ENCODE measurements at regions not wholly inside any gene's neighbourhood (a gene's known extent, or its start where the extent isn't known, plus 50 kb on each side); places are given as distances from the start of the nearest gene placed in this dataset.

- Mint-ChIP-seq H3K4me1 (no peaks in the 10 kb centered on the region), H3K27me3 (no peaks in the 10 kb centered on the region), H3K4me3 (no peak overlapping the region), H3K36me3 (no peaks in the 10 kb centered on the region), H3K27ac (no peak overlapping the region), H3K9me3 (peaks cover 0 to 4% (median 0%) of the 10 kb centered on the region in 3 donors)
- Histone ChIP-seq H3K4me3 (ENCODE audit: control insufficient read depth in 1 of 2, extremely low read depth in 1 of 2, low read length in 1 of 2) (no peak overlapping the region), H3K27me3 (replicated peaks in 1 of 2; ENCODE audit: control insufficient read depth in 2 of 2, extremely low read depth in 1 of 2, insufficient read depth in 2 of 2, low read length in 1 of 2) (peaks cover 0 to 6% of the 10 kb centered on the region in 2 experiments), H3K9me3 (no peaks in the 10 kb centered on the region), H3K36me3 (ENCODE audit: control insufficient read depth in 2 of 2, extremely low read depth in 1 of 2, insufficient read depth in 1 of 2, low read length in 1 of 2) (no peaks in the 10 kb centered on the region), H3K4me1 (ENCODE audit: control insufficient read depth in 1 of 2, extremely low read depth in 1 of 2, insufficient read depth in 2 of 2, low read length in 2 of 2) (no peaks in the 10 kb centered on the region), H3K27ac (ENCODE audit: low read length) (no peak overlapping the region)
- WGBS (ENCODE audit: insufficient coverage), result 77% methylated on average over 4 of the region's 5 CpGs
- no peak for ATAC-seq (replicated peaks in 1 of 4)
- ChIA-PET POLR2A (no interaction called here), CTCF (no interaction called here)
- no peak for DNase-seq
These were observed 271.3 kb upstream of the DMAC1 start for GRCh38 chr9:8070779-8071444.

- no peaks in the 10 kb centered on the region for H3K27me3 Mint-ChIP-seq
- DNase-seq (no peak), ATAC-seq (replicated peaks in 1 of 4) (no peak)
- Histone ChIP-seq H3K36me3 (ENCODE audit: control insufficient read depth in 2 of 2, extremely low read depth in 1 of 2, insufficient read depth in 1 of 2, low read length in 1 of 2) (no peaks in the 10 kb centered on the region), H3K4me3 (ENCODE audit: control insufficient read depth in 1 of 2, extremely low read depth in 1 of 2, low read length in 1 of 2) (no peak overlapping the region), H3K4me1 (ENCODE audit: control insufficient read depth in 1 of 2, extremely low read depth in 1 of 2, insufficient read depth in 2 of 2, low read length in 2 of 2) (no peaks in the 10 kb centered on the region), H3K9me3 (no peaks in the 10 kb centered on the region), H3K27me3 (replicated peaks in 1 of 2; ENCODE audit: control insufficient read depth in 2 of 2, extremely low read depth in 1 of 2, insufficient read depth in 2 of 2, low read length in 1 of 2) (peaks cover 0 to 7% of the 10 kb centered on the region in 2 experiments), H3K27ac (ENCODE audit: low read length) (no peak overlapping the region)
- 85% methylated on average over 5 of the region's 5 CpGs for WGBS (ENCODE audit: insufficient coverage)
- no peaks in the 10 kb centered on the region for H3K36me3 Mint-ChIP-seq
- peaks cover 2 to 14% (median 6%) of the 10 kb centered on the region in 3 donors for H3K9me3 Mint-ChIP-seq
- H3K4me1 Mint-ChIP-seq, result peaks cover 11 to 15% (median 12%) of the 10 kb centered on the region in 3 donors
- ChIA-PET POLR2A (interaction anchor here in 1 of 2 donors (0.5 kb wide), 1 partner anchor 12 kb away, joined by 6 read pairs; no protein-coding TSS in a partner anchor), CTCF (no interaction called here)
- no peak overlapping the region for H3K27ac Mint-ChIP-seq
- no peak overlapping the region for H3K4me3 Mint-ChIP-seq
These were observed 262.9 kb upstream of the DMAC1 start for GRCh38 chr9:8062459-8062858.

DNA sequence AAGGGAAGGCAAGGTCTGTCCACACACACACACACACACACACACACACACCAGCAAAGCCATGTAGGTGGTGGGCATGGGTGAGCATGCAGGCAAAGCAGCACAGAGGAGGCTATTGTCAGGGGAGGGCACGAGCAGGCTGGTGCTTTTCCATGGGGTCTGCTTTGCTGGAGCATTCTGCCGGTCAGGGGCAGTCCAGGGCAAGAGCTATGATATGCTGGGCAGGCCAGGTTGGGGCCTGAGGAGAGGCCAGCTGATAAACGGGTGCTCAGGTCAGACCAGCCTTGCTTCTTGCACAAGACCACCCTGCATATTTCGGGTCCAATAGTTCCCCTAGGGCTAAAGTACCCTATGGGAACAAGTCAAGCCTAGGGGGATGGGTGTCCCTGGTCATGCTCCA is 253.9 kb upstream of the DMAC1 start:
- no peak overlapping the region for H3K4me3 ChIP-seq (ENCODE audit: control insufficient read depth in 1 of 2, extremely low read depth in 1 of 2, low read length in 1 of 2)
- H3K4me1 ChIP-seq (ENCODE audit: control insufficient read depth in 1 of 2, extremely low read depth in 1 of 2, insufficient read depth in 2 of 2, low read length in 2 of 2), result no peaks in the 10 kb centered on the region
- Mint-ChIP-seq H3K4me3 (no peak overlapping the region), H3K36me3 (peaks cover 5% of the 10 kb centered on the region), H3K27ac (no peak overlapping the region), H3K4me1 (no peaks in the 10 kb centered on the region), H3K27me3 (no peaks in the 10 kb centered on the region), H3K9me3 (peaks cover 10 to 26% (median 22%) of the 10 kb centered on the region in 3 donors)
- no peak for DNase-seq
- no peaks in the 10 kb centered on the region for H3K27me3 ChIP-seq (replicated peaks in 1 of 2; ENCODE audit: control insufficient read depth in 2 of 2, extremely low read depth in 1 of 2, insufficient read depth in 2 of 2, low read length in 1 of 2)
- CTCF ChIA-PET, result no interaction called here
- no peak overlapping the region for H3K27ac ChIP-seq (ENCODE audit: low read length)
- no peak for ATAC-seq (replicated peaks in 1 of 4)
- no peaks in the 10 kb centered on the region for H3K9me3 ChIP-seq
- POLR2A ChIA-PET, result no interaction called here
- 60% methylated on average over 2 of the region's 4 CpGs for WGBS (ENCODE audit: insufficient coverage)
- no peaks in the 10 kb centered on the region for H3K36me3 ChIP-seq (ENCODE audit: control insufficient read depth in 2 of 2, extremely low read depth in 1 of 2, insufficient read depth in 1 of 2, low read length in 1 of 2)

DNA sequence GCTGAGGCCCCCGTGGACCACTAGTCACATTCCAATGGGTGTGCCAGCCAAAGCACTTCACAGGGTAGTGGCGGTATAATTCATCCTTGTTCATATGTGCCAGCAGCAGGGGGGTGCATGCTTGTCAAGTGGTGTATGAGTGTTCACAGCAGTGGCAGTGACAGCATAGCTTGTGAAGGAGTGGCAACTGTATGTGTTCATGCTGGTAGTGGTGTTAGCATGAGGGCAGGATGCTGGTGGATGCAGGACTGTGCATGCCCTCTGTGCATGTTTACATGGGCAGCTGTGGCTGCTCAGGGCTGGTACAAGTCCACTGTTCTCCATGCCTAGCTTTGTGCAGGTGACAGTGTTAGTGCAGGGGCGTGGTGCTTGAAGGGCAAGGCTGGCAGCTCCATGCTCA is 253.4 kb upstream of the DMAC1 start:
- Histone ChIP-seq H3K9me3 (no peaks in the 10 kb centered on the region), H3K27ac (ENCODE audit: low read length) (no peak overlapping the region), H3K4me3 (ENCODE audit: control insufficient read depth in 1 of 2, extremely low read depth in 1 of 2, low read length in 1 of 2) (no peak overlapping the region), H3K4me1 (ENCODE audit: control insufficient read depth in 1 of 2, extremely low read depth in 1 of 2, insufficient read depth in 2 of 2, low read length in 2 of 2) (no peaks in the 10 kb centered on the region), H3K27me3 (replicated peaks in 1 of 2; ENCODE audit: control insufficient read depth in 2 of 2, extremely low read depth in 1 of 2, insufficient read depth in 2 of 2, low read length in 1 of 2) (no peaks in the 10 kb centered on the region), H3K36me3 (ENCODE audit: control insufficient read depth in 2 of 2, extremely low read depth in 1 of 2, insufficient read depth in 1 of 2, low read length in 1 of 2) (no peaks in the 10 kb centered on the region)
- no peaks in the 10 kb centered on the region for H3K4me1 Mint-ChIP-seq
- ChIA-PET CTCF (no interaction called here), POLR2A (no interaction called here)
- H3K27me3 Mint-ChIP-seq, result no peaks in the 10 kb centered on the region
- 100% methylated on average over 2 of the region's 3 CpGs for WGBS (ENCODE audit: insufficient coverage)
- no peak for DNase-seq
- H3K4me3 Mint-ChIP-seq, result no peak overlapping the region
- ATAC-seq (replicated peaks in 1 of 4), result no peak
- H3K9me3 Mint-ChIP-seq, result peaks cover 10 to 31% (median 22%) of the 10 kb centered on the region in 3 donors
- H3K36me3 Mint-ChIP-seq, result peaks cover 5% of the 10 kb centered on the region
- no peak overlapping the region for H3K27ac Mint-ChIP-seq

DNA sequence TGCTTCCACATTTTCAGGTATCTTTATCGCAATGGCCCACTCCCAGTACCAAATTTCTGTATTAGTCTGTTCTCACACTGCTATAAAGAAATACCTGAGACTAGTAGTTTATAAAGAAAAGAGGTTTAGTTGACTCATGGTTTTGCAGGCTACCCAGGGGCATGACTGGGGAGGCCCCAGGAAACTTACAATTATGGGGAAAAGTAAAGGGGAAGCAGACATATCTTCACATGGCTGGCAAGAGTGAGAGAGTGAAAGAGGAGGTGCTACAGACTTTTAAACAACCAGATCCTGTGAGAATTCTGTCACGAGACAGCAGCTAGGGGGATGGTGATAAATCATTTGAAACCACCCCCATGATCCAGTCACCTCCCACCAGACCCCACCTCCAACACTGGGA is 238.2 kb upstream of the DMAC1 start:
- Mint-ChIP-seq H3K9me3 (peaks cover 12 to 22% (median 21%) of the 10 kb centered on the region in 3 donors), H3K4me3 (no peak overlapping the region), H3K4me1 (no peaks in the 10 kb centered on the region), H3K27me3 (no peaks in the 10 kb centered on the region), H3K27ac (no peak overlapping the region), H3K36me3 (peaks cover 4% of the 10 kb centered on the region)
- Histone ChIP-seq H3K27me3 (replicated peaks in 1 of 2; ENCODE audit: control insufficient read depth in 2 of 2, extremely low read depth in 1 of 2, insufficient read depth in 2 of 2, low read length in 1 of 2) (no peaks in the 10 kb centered on the region), H3K4me1 (ENCODE audit: control insufficient read depth in 1 of 2, extremely low read depth in 1 of 2, insufficient read depth in 2 of 2, low read length in 2 of 2) (no peaks in the 10 kb centered on the region), H3K36me3 (ENCODE audit: control insufficient read depth in 2 of 2, extremely low read depth in 1 of 2, insufficient read depth in 1 of 2, low read length in 1 of 2) (no peaks in the 10 kb centered on the region), H3K27ac (ENCODE audit: low read length) (no peak overlapping the region), H3K4me3 (ENCODE audit: control insufficient read depth in 1 of 2, extremely low read depth in 1 of 2, low read length in 1 of 2) (no peak overlapping the region), H3K9me3 (no peaks in the 10 kb centered on the region)
- DNase-seq (no peak), ATAC-seq (replicated peaks in 1 of 4) (no peak)
- WGBS (ENCODE audit: insufficient coverage), result no CpG with 5 or more reads among the region's 2 CpGs
- CTCF ChIA-PET, result no interaction called here
- POLR2A ChIA-PET, result no interaction called here

- no peak for ATAC-seq (replicated peaks in 1 of 4)
- no peaks in the 10 kb centered on the region for H3K36me3 ChIP-seq (ENCODE audit: control insufficient read depth in 2 of 2, extremely low read depth in 1 of 2, insufficient read depth in 1 of 2, low read length in 1 of 2)
- no peak overlapping the region for H3K27ac ChIP-seq (ENCODE audit: low read length)
- DNase-seq, result no peak
- H3K9me3 Mint-ChIP-seq, result peaks cover 12 to 19% (median 18%) of the 10 kb centered on the region in 3 donors
- CTCF ChIA-PET, result no interaction called here
- no peaks in the 10 kb centered on the region for H3K4me1 ChIP-seq (ENCODE audit: control insufficient read depth in 1 of 2, extremely low read depth in 1 of 2, insufficient read depth in 2 of 2, low read length in 2 of 2)
- H3K4me1 Mint-ChIP-seq, result no peaks in the 10 kb centered on the region
- no peak overlapping the region for H3K27ac Mint-ChIP-seq
- H3K36me3 Mint-ChIP-seq, result peaks cover 4% of the 10 kb centered on the region
- no peaks in the 10 kb centered on the region for H3K27me3 ChIP-seq (replicated peaks in 1 of 2; ENCODE audit: control insufficient read depth in 2 of 2, extremely low read depth in 1 of 2, insufficient read depth in 2 of 2, low read length in 1 of 2)
- H3K9me3 ChIP-seq, result no peaks in the 10 kb centered on the region
- H3K4me3 Mint-ChIP-seq, result no peak overlapping the region
- POLR2A ChIA-PET, result no interaction called here
- H3K4me3 ChIP-seq (ENCODE audit: control insufficient read depth in 1 of 2, extremely low read depth in 1 of 2, low read length in 1 of 2), result no peak overlapping the region
- H3K27me3 Mint-ChIP-seq, result no peaks in the 10 kb centered on the region
These were observed 237.4 kb upstream of the DMAC1 start for GRCh38 chr9:8036914-8037524.
